ENCODE measurements at regions not wholly inside any gene's neighbourhood (a gene's known extent, or its start where the extent isn't known, plus 50 kb on each side); places are given as distances from the start of the nearest gene placed in this dataset.

- no peak for DNase-seq
Observed at GRCh38 chr14:61130512-61131260, 149.6 kb downstream of the SLC38A6 start.

GRCh38 chr14:61129168-61129745 is 148.2 kb downstream of the SLC38A6 start:
- no peak for DNase-seq

- DNase-seq, result no peak
Observed at GRCh38 chr14:61128382-61129167, 147.5 kb downstream of the SLC38A6 start.

- no peak for DNase-seq
Observed at GRCh38 chr14:61126603-61127498, 145.8 kb downstream of the SLC38A6 start.

- no peak for DNase-seq
Observed at GRCh38 chr14:61125867-61126572, 145.0 kb downstream of the SLC38A6 start.

GRCh38 chr14:61125041-61125866 is 144.2 kb downstream of the SLC38A6 start:
- no peak for DNase-seq

- no peak for DNase-seq
Observed at GRCh38 chr14:61122862-61123261, 141.8 kb downstream of the SLC38A6 start.

- peak; percentile 95 for DNase-seq
Observed at GRCh38 chr14:61121355-61121787, 140.3 kb downstream of the SLC38A6 start.

GRCh38 chr14:61120576-61120975 is 139.5 kb downstream of the SLC38A6 start:
- peak; percentile 86 for DNase-seq

- DNase-seq, result peak; percentile 59
Observed at GRCh38 chr14:61119006-61119405, 138.0 kb downstream of the SLC38A6 start.

- DNase-seq, result no peak
Observed at GRCh38 chr14:61116369-61116768, 135.3 kb downstream of the SLC38A6 start.

- peak; percentile 61 for DNase-seq
Observed at GRCh38 chr14:61113561-61114225, 132.6 kb downstream of the SLC38A6 start.

GRCh38 chr14:61112506-61112905 is 131.5 kb downstream of the SLC38A6 start:
- DNase-seq, result no peak

GRCh38 chr14:61111731-61112130 is 130.7 kb downstream of the SLC38A6 start:
- no peak for DNase-seq

- no peak for DNase-seq
Observed at GRCh38 chr14:61111209-61111665, 130.2 kb downstream of the SLC38A6 start.

GRCh38 chr14:61110316-61111082 is 129.5 kb downstream of the SLC38A6 start:
- no peak for DNase-seq

- DNase-seq, result no peak
Observed at GRCh38 chr14:61109288-61109687, 128.2 kb downstream of the SLC38A6 start.

- no peak for DNase-seq
Observed at GRCh38 chr14:61108496-61109141, 127.6 kb downstream of the SLC38A6 start.

GRCh38 chr14:61107869-61108493 is 126.9 kb downstream of the SLC38A6 start:
- no peak for DNase-seq
